ENCODE measurements at regions not wholly inside any gene's neighbourhood (a gene's known extent, or its start where the extent isn't known, plus 50 kb on each side); places are given as distances from the start of the nearest gene placed in this dataset.

GRCh38 chr13:97145057-97145456, 77.1 kb upstream of the MBNL2 start:
- TF ChIP-seq CTCF (IDR thresholded peaks at IDR 0.05) (no peak), POLR2A (IDR thresholded peaks at IDR 0.05) (no peak)
